Stimulated activated naive CD8-positive, alpha-beta T cell treated with anti-CD3 and anti-CD28 coated beads, Interleukin-15, amount 100 ng/mL, for 72 hours (primary cell): ENCODE measurements at regions not wholly inside any gene's neighbourhood (a gene's known extent, or its start where the extent isn't known, plus 50 kb on each side); places are given as distances from the start of the nearest gene placed in this dataset.

Source experiments
- ATAC-seq: fragments of 150-1000 bp; cut with Tn5 transposase; 2 replicates; pipeline ENCODE4 v1.10.0; 2021; ENCODE audit warnings: mild to moderate bottlenecking, moderate library complexity
- DNase-seq, 2 donors: peaks; one replicate each; pipeline ENCODE4 v3.0.0; 2021 to 2022
- H3K27ac Mint-ChIP-seq, 2 donors: one replicate each; pipeline ENCODE4 v1.8.0; 2022; ENCODE audit warnings: mild to moderate bottlenecking in 2 of 2, mixed read lengths in 2 of 2, moderate library complexity in 2 of 2
- H3K27me3 Mint-ChIP-seq: one replicate; pipeline ENCODE4 v1.8.0; 2022; ENCODE audit warnings: mixed read lengths
- H3K4me1 Mint-ChIP-seq: one replicate; pipeline ENCODE4 v1.8.0; 2022; ENCODE audit warnings: mild to moderate bottlenecking, mixed read lengths
- H3K4me3 Mint-ChIP-seq, 2 donors: one replicate each; pipeline ENCODE4 v1.8.0; 2022; ENCODE audit warnings: mild to moderate bottlenecking in 2 of 2, mixed read lengths in 2 of 2, moderate library complexity in 1 of 2
- H3K9me3 Mint-ChIP-seq, 2 donors: one replicate each; pipeline ENCODE4 v1.8.0; 2022; ENCODE audit warnings: mixed read lengths in 2 of 2

GRCh38 chr11:119957951-119958350, 180.0 kb downstream of the TRIM29 start:
- ATAC-seq (no peak), DNase-seq (no peak)
- H3K4me3 Mint-ChIP-seq: no peak overlapping the region
- H3K27ac Mint-ChIP-seq: no peak overlapping the region
- peaks cover 37% of the 10 kb centered on the region for H3K27me3 Mint-ChIP-seq
- no peaks in the 10 kb centered on the region for H3K4me1 Mint-ChIP-seq
- no peaks in the 10 kb centered on the region for H3K9me3 Mint-ChIP-seq

- Mint-ChIP-seq H3K4me1 (no peaks in the 10 kb centered on the region), H3K27me3 (peaks cover 47% of the 10 kb centered on the region), H3K4me3 (no peak overlapping the region), H3K9me3 (no peaks in the 10 kb centered on the region), H3K27ac (no peak overlapping the region)
- ATAC-seq (no peak), DNase-seq (no peak)
Observed at GRCh38 chr11:119952441-119952840, 185.5 kb downstream of the TRIM29 start.

- no peak for ATAC-seq
- Mint-ChIP-seq H3K4me1 (no peaks in the 10 kb centered on the region), H3K4me3 (no peak overlapping the region)
Observed at GRCh38 chr11:119943298-119943655, 194.6 kb downstream of the TRIM29 start.

GRCh38 chr11:119942583-119943297, 195.2 kb downstream of the TRIM29 start:
- Mint-ChIP-seq H3K4me3 (no peak overlapping the region), H3K27ac (no peak overlapping the region), H3K27me3 (peaks cover 26% of the 10 kb centered on the region), H3K4me1 (no peaks in the 10 kb centered on the region), H3K9me3 (no peaks in the 10 kb centered on the region)
- ATAC-seq: no peak
- no peak for DNase-seq

More at GRCh38 chr11:119943298-119943655, 194.6 kb downstream of the TRIM29 start:
- no peak for DNase-seq
- Mint-ChIP-seq H3K27me3 (peaks cover 30% of the 10 kb centered on the region), H3K27ac (no peak overlapping the region), H3K9me3 (no peaks in the 10 kb centered on the region)

GRCh38 chr11:119941636-119942411, 196.1 kb downstream of the TRIM29 start:
- peak overlapping the region in 1 of 2 donors; percentile 88 for H3K27ac Mint-ChIP-seq
- H3K4me3 Mint-ChIP-seq: no peak overlapping the region
- DNase-seq: no peak
- H3K9me3 Mint-ChIP-seq: no peaks in the 10 kb centered on the region
- no peaks in the 10 kb centered on the region for H3K4me1 Mint-ChIP-seq
- ATAC-seq: no peak
- peaks cover 25% of the 10 kb centered on the region for H3K27me3 Mint-ChIP-seq

GRCh38 chr11:119941171-119941570, 196.7 kb downstream of the TRIM29 start:
- Mint-ChIP-seq H3K9me3 (no peaks in the 10 kb centered on the region), H3K27me3 (peaks cover 32% of the 10 kb centered on the region), H3K4me3 (no peak overlapping the region), H3K4me1 (no peaks in the 10 kb centered on the region), H3K27ac (no peak overlapping the region)
- DNase-seq (no peak), ATAC-seq (no peak)

GRCh38 chr11:119940401-119940976, 197.4 kb downstream of the TRIM29 start:
- Mint-ChIP-seq H3K4me1 (no peaks in the 10 kb centered on the region), H3K4me3 (no peak overlapping the region), H3K27me3 (peaks cover 33% of the 10 kb centered on the region), H3K27ac (no peak overlapping the region), H3K9me3 (no peaks in the 10 kb centered on the region)
- ATAC-seq (no peak), DNase-seq (no peak)

GRCh38 chr11:119937412-119937811, 200.5 kb downstream of the TRIM29 start:
- ATAC-seq (no peak), DNase-seq (no peak)
- H3K9me3 Mint-ChIP-seq: no peaks in the 10 kb centered on the region
- peak overlapping the region in 1 of 2 donors; percentile 52 for H3K27ac Mint-ChIP-seq
- peaks cover 47% of the 10 kb centered on the region for H3K27me3 Mint-ChIP-seq
- no peaks in the 10 kb centered on the region for H3K4me1 Mint-ChIP-seq
- H3K4me3 Mint-ChIP-seq: no peak overlapping the region

GRCh38 chr11:119936426-119936825, 201.5 kb downstream of the TRIM29 start:
- DNase-seq: no peak
- peak overlapping the region in 1 of 2 donors; percentile 84 for H3K27ac Mint-ChIP-seq
- H3K4me3 Mint-ChIP-seq: no peak overlapping the region
- no peak for ATAC-seq
- no peaks in the 10 kb centered on the region for H3K9me3 Mint-ChIP-seq
- H3K4me1 Mint-ChIP-seq: no peaks in the 10 kb centered on the region
- peaks cover 53% of the 10 kb centered on the region for H3K27me3 Mint-ChIP-seq

GRCh38 chr11:119935349-119935925, 202.5 kb downstream of the TRIM29 start:
- H3K27me3 Mint-ChIP-seq: peaks cover 57% of the 10 kb centered on the region
- no peak overlapping the region for H3K4me3 Mint-ChIP-seq

GRCh38 chr11:119934866-119935265, 203.0 kb downstream of the TRIM29 start:
- Mint-ChIP-seq H3K9me3 (no peaks in the 10 kb centered on the region), H3K27me3 (peaks cover 60% of the 10 kb centered on the region), H3K27ac (no peak overlapping the region), H3K4me1 (no peaks in the 10 kb centered on the region), H3K4me3 (no peak overlapping the region)
- DNase-seq (no peak), ATAC-seq (no peak)

More at GRCh38 chr11:119935349-119935925, 202.5 kb downstream of the TRIM29 start:
- DNase-seq: no peak
- no peak overlapping the region for H3K27ac Mint-ChIP-seq
- H3K9me3 Mint-ChIP-seq: no peaks in the 10 kb centered on the region
- ATAC-seq: no peak
- no peaks in the 10 kb centered on the region for H3K4me1 Mint-ChIP-seq

- DNase-seq: no peak
- no peak for ATAC-seq
- no peak overlapping the region for H3K4me3 Mint-ChIP-seq
- H3K9me3 Mint-ChIP-seq: no peaks in the 10 kb centered on the region
- peaks cover 58% of the 10 kb centered on the region for H3K27me3 Mint-ChIP-seq
- H3K27ac Mint-ChIP-seq: no peak overlapping the region
- H3K4me1 Mint-ChIP-seq: no peaks in the 10 kb centered on the region
Observed at GRCh38 chr11:119934267-119934666, 203.6 kb downstream of the TRIM29 start.

- H3K9me3 Mint-ChIP-seq: no peaks in the 10 kb centered on the region
- no peak overlapping the region for H3K4me3 Mint-ChIP-seq
- DNase-seq: no peak
- H3K4me1 Mint-ChIP-seq: no peaks in the 10 kb centered on the region
- no peak for ATAC-seq
- H3K27me3 Mint-ChIP-seq: peaks cover 51% of the 10 kb centered on the region
- H3K27ac Mint-ChIP-seq: no peak overlapping the region
Observed at GRCh38 chr11:119933584-119933983, 204.3 kb downstream of the TRIM29 start.

- Mint-ChIP-seq H3K4me1 (no peaks in the 10 kb centered on the region), H3K4me3 (no peak overlapping the region), H3K27me3 (peaks cover 51% of the 10 kb centered on the region), H3K9me3 (no peaks in the 10 kb centered on the region), H3K27ac (peak overlapping the region in 1 of 2 donors; percentile 37)
- DNase-seq: no peak
- no peak for ATAC-seq
Observed at GRCh38 chr11:119932828-119933562, 204.0 kb upstream of the NECTIN1 start.

- DNase-seq (no peak), ATAC-seq (no peak)
- Mint-ChIP-seq H3K9me3 (no peaks in the 10 kb centered on the region), H3K4me1 (no peaks in the 10 kb centered on the region), H3K4me3 (no peak overlapping the region), H3K27ac (no peak overlapping the region), H3K27me3 (peaks cover 25% of the 10 kb centered on the region)
Observed at GRCh38 chr11:119928047-119928446, 199.0 kb upstream of the NECTIN1 start.
